Astrocyte of the cerebellum (primary cell): ENCODE measurements at regions not wholly inside any gene's neighbourhood (a gene's known extent, or its start where the extent isn't known, plus 50 kb on each side); places are given as distances from the start of the nearest gene placed in this dataset.

Experiments used
- DNase-seq: peaks from one replicate; pipeline ENCODE4 v3.0.0-alpha.2; 2011; ENCODE audit warnings: low read depth
- H3K4me3 ChIP-seq: 2 replicates; pipeline ENCODE4 v1.5.1; 2011; ENCODE audit warnings: mild to moderate bottlenecking, low read depth, low read length, moderate library complexity
- CTCF ChIP-seq: IDR thresholded peaks from 2 replicates; pipeline ENCODE4 v1.5.1; 2012; ENCODE audit warnings: low read length, low read depth, moderate library complexity, mild to moderate bottlenecking; ENCODE audit errors: missing control alignments
- in situ Hi-C: cut with HindIII; loops from 2 replicates; pipeline ENCODE4 v1.10.0; 2017; ENCODE audit warnings: low sequenced_read_pairs

DNA sequence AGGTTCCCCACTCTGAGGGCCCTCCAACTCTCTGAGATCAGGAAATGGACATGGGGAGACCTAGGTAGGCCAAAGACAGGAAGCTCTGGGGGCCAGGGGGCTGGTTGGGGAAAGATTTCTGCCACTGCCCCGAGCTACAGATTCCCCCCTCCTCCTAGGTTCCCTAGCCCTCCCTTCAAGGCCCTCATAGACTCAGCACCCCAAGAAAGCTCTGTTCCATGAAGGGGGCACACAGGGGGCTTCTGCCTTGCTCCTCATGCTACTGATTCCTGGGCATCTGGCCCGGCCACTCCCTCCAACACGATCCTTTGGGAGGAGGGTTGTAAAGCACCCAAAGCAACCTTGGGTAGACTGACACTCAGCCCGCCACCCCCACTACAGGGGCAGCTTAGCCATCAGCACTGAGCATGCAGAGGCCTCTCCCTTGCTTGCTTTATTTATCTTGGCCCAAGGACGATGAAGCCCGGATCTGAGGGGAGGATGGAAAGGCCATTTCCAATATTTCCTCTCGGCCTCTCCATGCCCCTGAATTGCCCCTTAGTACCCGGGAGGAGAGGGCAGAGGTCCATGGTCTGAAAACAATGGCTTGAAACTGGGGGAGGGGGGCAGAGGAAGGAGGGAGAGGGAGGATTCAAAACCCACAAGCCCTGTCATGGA is 146.7 kb downstream of the PJA1 start:
- H3K4me3 ChIP-seq, result no peak overlapping the region
- TF ChIP-seq CTCF, result no peak
- in situ Hi-C loops, result no loop called here
- DNase-seq, result no peak

DNA sequence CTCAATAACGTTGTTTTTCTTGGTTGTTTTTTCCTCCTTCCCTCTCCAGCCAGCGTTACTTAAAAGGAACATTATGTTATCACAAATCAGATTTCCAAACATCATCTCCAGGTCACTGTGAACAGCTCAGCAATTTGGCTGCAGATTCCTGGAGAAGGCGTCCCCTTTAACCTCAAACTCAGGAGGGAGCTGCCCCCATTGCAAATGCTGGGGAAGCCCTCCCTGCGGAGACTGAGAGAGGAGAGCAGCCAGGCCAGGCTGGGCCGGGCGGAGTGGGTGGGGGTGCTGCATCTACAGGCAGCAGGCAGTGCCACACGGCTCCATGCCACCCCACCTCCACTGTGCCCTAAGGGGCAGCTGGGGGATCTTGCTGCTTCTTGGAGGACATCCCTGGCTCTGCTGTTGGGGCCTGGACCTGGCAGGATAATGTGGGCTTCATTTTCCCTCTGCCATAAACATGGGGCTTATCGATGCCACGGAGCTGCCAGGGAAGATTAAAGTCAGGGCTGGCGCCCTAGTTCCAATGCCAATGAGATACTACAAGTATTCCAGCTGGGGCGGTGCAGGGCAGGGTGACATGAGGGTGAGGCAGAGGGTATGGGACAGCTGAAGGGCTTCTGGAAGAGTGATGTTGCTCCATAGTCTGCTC is 148.8 kb downstream of the PJA1 start:
- DNase-seq, result no peak
- in situ Hi-C loops, result no loop called here
- TF ChIP-seq CTCF, result no peak
- no peak overlapping the region for H3K4me3 ChIP-seq

GRCh38 chrX:69015564-69016292 is 149.5 kb downstream of the PJA1 start:
- TF ChIP-seq CTCF, result no peak
- no peak overlapping the region for H3K4me3 ChIP-seq
- in situ Hi-C loops, result no loop called here
- DNase-seq, result no peak

DNA sequence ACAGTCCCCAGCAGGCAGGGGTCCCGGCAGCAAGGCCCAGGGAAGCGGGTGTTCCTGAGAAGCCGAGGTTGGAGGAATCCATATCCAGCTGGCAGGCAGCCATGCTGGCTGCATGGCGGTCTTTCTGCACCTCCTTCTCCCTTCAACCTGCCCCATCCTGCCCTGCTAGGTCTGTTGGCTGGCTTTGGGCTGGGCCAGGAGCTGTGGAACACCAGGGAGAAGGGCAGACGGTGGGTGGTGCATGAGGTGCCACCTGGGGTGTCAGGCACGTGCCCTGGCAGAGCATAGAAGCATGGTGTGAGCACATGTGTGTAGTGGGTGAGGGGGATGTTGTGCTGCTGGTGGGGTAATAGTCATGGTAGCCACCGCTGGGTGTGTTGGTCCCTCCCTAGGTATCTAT is 150.1 kb downstream of the PJA1 start:
- no peak for DNase-seq
- in situ Hi-C loops, result no loop called here
- no peak overlapping the region for H3K4me3 ChIP-seq
- TF ChIP-seq CTCF, result no peak

- no peak for TF ChIP-seq CTCF
- in situ Hi-C loops, result no loop called here
- H3K4me3 ChIP-seq, result no peak overlapping the region
- no peak for DNase-seq
Observed at GRCh38 chrX:69014200-69014599, 151.1 kb downstream of the PJA1 start.

DNA sequence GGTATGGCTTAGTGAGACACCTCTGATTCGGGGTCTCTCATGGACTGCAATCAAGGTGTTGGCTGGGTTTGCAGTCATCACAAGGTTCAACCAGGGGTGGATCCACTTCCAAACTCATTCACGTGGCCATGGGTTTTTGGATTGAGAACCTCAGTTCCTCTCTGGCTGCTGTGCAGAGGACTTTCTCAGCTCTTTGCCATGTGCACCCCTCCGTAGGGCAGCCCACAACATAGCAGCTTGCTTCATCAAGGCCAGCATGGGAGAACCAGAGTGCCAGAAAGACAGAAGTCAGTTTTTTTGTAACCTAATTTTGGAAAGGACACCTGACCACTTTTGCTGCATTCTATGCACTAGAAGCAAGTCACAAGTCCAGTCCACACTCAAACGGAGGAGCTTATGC is 154.9 kb downstream of the PJA1 start:
- in situ Hi-C loops, result no loop called here
- no peak for TF ChIP-seq CTCF
- no peak for DNase-seq
- no peak overlapping the region for H3K4me3 ChIP-seq
